HEK293 (cell line): ENCODE measurements at regions not wholly inside any gene's neighbourhood (a gene's known extent, or its start where the extent isn't known, plus 50 kb on each side); places are given as distances from the start of the nearest gene placed in this dataset.
A peak's percentile ranks its signal among the peaks of the same experiment; 100 is the strongest.

ENCODE experiments used
- CTCF ChIA-PET: fragments of 350-600 bp; formaldehyde crosslinking; extraction: SDS; loops from one replicate; lab custom pipeline; 2021; ENCODE audit warnings: antibody characterized with exemption; lab: Yijun Ruan, JAX
- POLR2A ChIA-PET: fragments of 300-600 bp; formaldehyde crosslinking; extraction: SDS; loops from one replicate; lab custom pipeline; 2020; ENCODE audit warnings: antibody characterized with exemption, inconsistent platforms; lab: Yijun Ruan, JAX
- H3K27ac ChIP-seq: fragments of 200-500 bp; sonication (Bioruptor generic); 2 replicates; pipeline ENCODE4 v1.5.1; 2014; ENCODE audit warnings: low read depth, low read length, control low read depth, inconsistent platforms; ENCODE audit errors: extremely low read depth
- H3K36me3 ChIP-seq, 2 experiments: fragments of 200-500 bp in 1 of 2; sonication (Bioruptor generic) in 1 of 2; 1 replicate in 1 of 2; 2 replicates in 1 of 2; pipeline ENCODE4 v1.5.1; 2014 to 2017; ENCODE audit warnings: inconsistent platforms in 2 of 2, low read length in 2 of 2; ENCODE audit not compliant: control insufficient read depth in 2 of 2, insufficient read depth in 1 of 2
- H3K4me1 ChIP-seq: fragments of 200-500 bp; sonication (Bioruptor generic); 2 replicates; pipeline ENCODE4 v1.5.1; 2014; ENCODE audit warnings: mild to moderate bottlenecking, low read length, inconsistent platforms; ENCODE audit not compliant: control insufficient read depth, insufficient read depth
- H3K4me3 ChIP-seq: 2 replicates; pipeline ENCODE4 v1.5.1; 2011; ENCODE audit warnings: low read depth, mild to moderate bottlenecking, control low read depth, low read length, moderate library complexity
- H3K9me3 ChIP-seq: fragments of 200-500 bp; sonication (Bioruptor generic); 2 replicates; pipeline ENCODE4 v1.5.1; 2014; ENCODE audit warnings: low read depth, low read length, inconsistent platforms; ENCODE audit not compliant: control insufficient read depth, insufficient read depth
- GLIS2 ChIP-seq: fragments of 450-650 bp; formaldehyde crosslinking; IDR thresholded peaks from 2 replicates; pipeline ENCODE4 v1.5.1; 2016; ENCODE audit warnings: missing biosample characterization, missing genetic modification characterization
- HOXC10 ChIP-seq: sonication (generic); formaldehyde crosslinking; IDR thresholded peaks from 2 replicates; pipeline ENCODE4 v1.8.1; 2023; ENCODE audit warnings: mild to moderate bottlenecking, missing genetic modification reagents
- KLF17 ChIP-seq: fragments of 450-650 bp; formaldehyde crosslinking; IDR thresholded peaks from 2 replicates; pipeline ENCODE4 v1.5.1; 2016; ENCODE audit warnings: missing biosample characterization, missing genetic modification characterization
- MYNN ChIP-seq: fragments of 450-650 bp; formaldehyde crosslinking; IDR thresholded peaks from 2 replicates; pipeline ENCODE4 v1.5.1; 2016; ENCODE audit warnings: missing biosample characterization, missing genetic modification characterization, borderline replicate concordance
- OVOL3 ChIP-seq: fragments of 450-650 bp; formaldehyde crosslinking; IDR thresholded peaks from 2 replicates; pipeline ENCODE4 v1.5.1; 2016; ENCODE audit warnings: missing biosample characterization, missing genetic modification characterization
- PRDM4 ChIP-seq: fragments of 450-650 bp; formaldehyde crosslinking; IDR thresholded peaks from 2 replicates; pipeline ENCODE4 v1.5.1; 2017; ENCODE audit warnings: missing biosample characterization, missing genetic modification characterization
- SP3 ChIP-seq: fragments of 450-650 bp; formaldehyde crosslinking; IDR thresholded peaks from 2 replicates; pipeline ENCODE4 v1.5.1; 2016; ENCODE audit warnings: missing biosample characterization, missing genetic modification characterization
- TRIM28 ChIP-seq: IDR thresholded peaks from 2 replicates; pipeline ENCODE4 v1.6.1; 2011; ENCODE audit warnings: low read length, control low read depth, borderline replicate concordance
- YY2 ChIP-seq: fragments of 450-650 bp; formaldehyde crosslinking; IDR thresholded peaks from 2 replicates; pipeline ENCODE4 v1.5.1; 2016; ENCODE audit warnings: missing biosample characterization, missing genetic modification characterization
- ZBTB11 ChIP-seq: fragments of 450-650 bp; formaldehyde crosslinking; conservative IDR thresholded peaks from 2 replicates; pipeline ENCODE4 v1.5.1; 2016; ENCODE audit warnings: low read depth, missing biosample characterization, missing genetic modification characterization
- ZBTB7A ChIP-seq: fragments of 450-650 bp; formaldehyde crosslinking; IDR thresholded peaks from 2 replicates; pipeline ENCODE4 v1.5.1; 2016; ENCODE audit warnings: low read depth, missing biosample characterization, missing genetic modification characterization
- ZNF19 ChIP-seq: fragments of 450-650 bp; formaldehyde crosslinking; IDR thresholded peaks from 2 replicates; pipeline ENCODE4; 2016; ENCODE audit warnings: missing biosample characterization, missing genetic modification characterization, low read depth
- ZNF239 ChIP-seq: fragments of 450-650 bp; formaldehyde crosslinking; IDR thresholded peaks from 2 replicates; pipeline ENCODE4 v1.5.1; 2016; ENCODE audit warnings: missing biosample characterization, missing genetic modification characterization
- ZNF274 ChIP-seq, 2 experiments: fragments of 200-500 bp in 1 of 2; fragments of 450-650 bp in 1 of 2; sonication (Bioruptor generic) in 1 of 2; formaldehyde crosslinking in 1 of 2; IDR thresholded peaks; 2 replicates each; pipeline versions ENCODE4 v1.5.1 to v1.6.1; 2014 to 2016; ENCODE audit warnings: borderline replicate concordance in 1 of 2, inconsistent platforms in 1 of 2, low read length in 1 of 2, missing biosample characterization in 1 of 2, missing genetic modification characterization in 1 of 2
- ZNF324 ChIP-seq: fragments of 450-650 bp; formaldehyde crosslinking; IDR thresholded peaks from 2 replicates; pipeline ENCODE4 v1.5.1; 2016; ENCODE audit warnings: missing biosample characterization, missing genetic modification characterization
- ZNF423 ChIP-seq: fragments of 450-650 bp; formaldehyde crosslinking; IDR thresholded peaks from 2 replicates; pipeline ENCODE4 v1.5.1; 2016; ENCODE audit warnings: missing biosample characterization, missing genetic modification characterization
- ZNF433 ChIP-seq: fragments of 450-650 bp; formaldehyde crosslinking; IDR thresholded peaks from 2 replicates; pipeline ENCODE4 v1.5.1; 2016; ENCODE audit warnings: missing biosample characterization, missing genetic modification characterization, low read depth
- ZNF48 ChIP-seq: fragments of 450-650 bp; formaldehyde crosslinking; IDR thresholded peaks from 2 replicates; pipeline ENCODE4 v1.5.1; 2016; ENCODE audit warnings: missing biosample characterization, missing genetic modification characterization
- ZNF514 ChIP-seq: fragments of 450-650 bp; formaldehyde crosslinking; IDR thresholded peaks from 2 replicates; pipeline ENCODE4 v1.5.1; 2016; ENCODE audit warnings: missing biosample characterization, missing genetic modification characterization
- ZNF561 ChIP-seq: fragments of 450-650 bp; IDR thresholded peaks from 2 replicates; pipeline ENCODE4 v1.5.1; 2018; ENCODE audit warnings: missing biosample characterization, missing genetic modification characterization, borderline replicate concordance
- ZNF624 ChIP-seq: fragments of 450-650 bp; formaldehyde crosslinking; IDR thresholded peaks from 2 replicates; pipeline ENCODE4 v1.5.1; 2017; ENCODE audit warnings: missing biosample characterization, missing genetic modification characterization
- ZNF664 ChIP-seq: fragments of 450-650 bp; formaldehyde crosslinking; IDR thresholded peaks from 2 replicates; pipeline ENCODE4 v1.5.1; 2016; ENCODE audit warnings: missing biosample characterization, missing genetic modification characterization
- ZNF776 ChIP-seq: fragments of 450-650 bp; formaldehyde crosslinking; IDR thresholded peaks from 2 replicates; pipeline ENCODE4 v1.5.0; 2017; ENCODE audit warnings: missing biosample characterization, missing genetic modification characterization, borderline replicate concordance
- ZNF792 ChIP-seq: fragments of 450-650 bp; formaldehyde crosslinking; IDR thresholded peaks from 2 replicates; pipeline ENCODE4 v1.5.1; 2016; ENCODE audit warnings: missing biosample characterization, missing genetic modification characterization
- TF ChIP-seq, protein P1 (sequence below): fragments of 450-650 bp; formaldehyde crosslinking; IDR thresholded peaks from 2 replicates; pipeline ENCODE4 v1.5.1; 2016; ENCODE audit warnings: missing biosample characterization, missing genetic modification characterization
- TF ChIP-seq, protein P2 (sequence below): fragments of 450-650 bp; formaldehyde crosslinking; IDR thresholded peaks from 2 replicates; pipeline ENCODE4 v1.5.1; 2016; ENCODE audit warnings: missing biosample characterization, missing genetic modification characterization

GRCh38 chr6:91299544-91300491, 712.9 kb upstream of the MAP3K7 start:
- CTCF ChIA-PET, result no interaction called here
- Histone ChIP-seq H3K4me3 (no peak overlapping the region), H3K27ac (peak overlapping the region; percentile 34; the same call in 1 of the 2 replicates), H3K9me3 (no peaks in the 10 kb centered on the region), H3K4me1 (peaks cover 11% of the 10 kb centered on the region), H3K36me3 (no peaks in the 10 kb centered on the region)
- POLR2A ChIA-PET, result no interaction called here
- TF ChIP-seq HOXC10 (CRISPR knock-in tag) (no peak), ZNF423 (tag by site-specific recombination) (peak; percentile 74), ZNF433 (no peak), ZNF48 (tag by site-specific recombination) (no peak), ZNF776 (tag by site-specific recombination) (no peak), ZNF664 (tag by site-specific recombination) (peak; percentile 34; the same call in 1 of the 2 replicates), SP3 (no peak), YY2 (tag by site-specific recombination) (no peak), ZNF324 (no peak), ZNF792 (tag by site-specific recombination) (no peak), MYNN (tag by site-specific recombination) (no peak), OVOL3 (tag by site-specific recombination) (peak; percentile 70; the same call in 1 of the 2 replicates), TRIM28 (peak; percentile 91), ZBTB11 (tag by site-specific recombination) (no peak), ZNF561 (tag by site-specific recombination) (peak; percentile 96), ZNF19 (tag by site-specific recombination) (no peak), ZNF514 (no peak), ZNF239 (tag by site-specific recombination) (no peak), ZBTB7A (tag by site-specific recombination) (no peak), ZNF624 (tag by site-specific recombination) (no peak), KLF17 (tag by site-specific recombination) (no peak), PRDM4 (peak; percentile 91), GLIS2 (tag by site-specific recombination) (no peak), ZNF274 (IDR thresholded peaks at IDR 0.05; ENCODE audit: low read length) (no peak), ZNF274 (tag by site-specific recombination; IDR thresholded peaks at IDR 0.05; ENCODE audit: borderline replicate concordance) (no peak)
- TF ChIP-seq, protein P1, sequence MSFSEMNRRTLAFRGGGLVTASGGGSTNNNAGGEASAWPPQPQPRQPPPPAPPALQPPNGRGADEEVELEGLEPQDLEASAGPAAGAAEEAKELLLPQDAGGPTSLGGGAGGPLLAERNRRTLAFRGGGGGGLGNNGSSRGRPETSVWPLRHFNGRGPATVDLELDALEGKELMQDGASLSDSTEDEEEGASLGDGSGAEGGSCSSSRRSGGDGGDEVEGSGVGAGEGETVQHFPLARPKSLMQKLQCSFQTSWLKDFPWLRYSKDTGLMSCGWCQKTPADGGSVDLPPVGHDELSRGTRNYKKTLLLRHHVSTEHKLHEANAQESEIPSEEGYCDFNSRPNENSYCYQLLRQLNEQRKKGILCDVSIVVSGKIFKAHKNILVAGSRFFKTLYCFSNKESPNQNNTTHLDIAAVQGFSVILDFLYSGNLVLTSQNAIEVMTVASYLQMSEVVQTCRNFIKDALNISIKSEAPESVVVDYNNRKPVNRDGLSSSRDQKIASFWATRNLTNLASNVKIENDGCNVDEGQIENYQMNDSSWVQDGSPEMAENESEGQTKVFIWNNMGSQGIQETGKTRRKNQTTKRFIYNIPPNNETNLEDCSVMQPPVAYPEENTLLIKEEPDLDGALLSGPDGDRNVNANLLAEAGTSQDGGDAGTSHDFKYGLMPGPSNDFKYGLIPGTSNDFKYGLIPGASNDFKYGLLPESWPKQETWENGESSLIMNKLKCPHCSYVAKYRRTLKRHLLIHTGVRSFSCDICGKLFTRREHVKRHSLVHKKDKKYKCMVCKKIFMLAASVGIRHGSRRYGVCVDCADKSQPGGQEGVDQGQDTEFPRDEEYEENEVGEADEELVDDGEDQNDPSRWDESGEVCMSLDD, result no peak
- TF ChIP-seq, protein P2, sequence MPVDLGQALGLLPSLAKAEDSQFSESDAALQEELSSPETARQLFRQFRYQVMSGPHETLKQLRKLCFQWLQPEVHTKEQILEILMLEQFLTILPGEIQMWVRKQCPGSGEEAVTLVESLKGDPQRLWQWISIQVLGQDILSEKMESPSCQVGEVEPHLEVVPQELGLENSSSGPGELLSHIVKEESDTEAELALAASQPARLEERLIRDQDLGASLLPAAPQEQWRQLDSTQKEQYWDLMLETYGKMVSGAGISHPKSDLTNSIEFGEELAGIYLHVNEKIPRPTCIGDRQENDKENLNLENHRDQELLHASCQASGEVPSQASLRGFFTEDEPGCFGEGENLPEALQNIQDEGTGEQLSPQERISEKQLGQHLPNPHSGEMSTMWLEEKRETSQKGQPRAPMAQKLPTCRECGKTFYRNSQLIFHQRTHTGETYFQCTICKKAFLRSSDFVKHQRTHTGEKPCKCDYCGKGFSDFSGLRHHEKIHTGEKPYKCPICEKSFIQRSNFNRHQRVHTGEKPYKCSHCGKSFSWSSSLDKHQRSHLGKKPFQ, result peak; percentile 66
